ENCODE measurements at regions not wholly inside any gene's neighbourhood (a gene's known extent, or its start where the extent isn't known, plus 50 kb on each side); places are given as distances from the start of the nearest gene placed in this dataset.

GRCh38 chr3:170740726-170741591 is 129.0 kb downstream of the RPL22L1 start:
- H3K4me1 Mint-ChIP-seq, result no peaks in the 10 kb centered on the region
- no peaks in the 10 kb centered on the region for H3K9me3 ChIP-seq (ENCODE audit: control extremely low read depth in 1 of 3, control insufficient read depth in 2 of 3, insufficient read depth in 1 of 3, low read length in 2 of 3)
- H3K36me3 ChIP-seq (replicated peaks in 1 of 2; ENCODE audit: control extremely low read depth in 1 of 2, control insufficient read depth in 1 of 2, extremely low read depth in 1 of 2, insufficient read depth in 2 of 2, low read length in 1 of 2), result no peaks in the 10 kb centered on the region
- ATAC-seq (ENCODE audit: low read depth) (no peak), DNase-seq (no peak)
- ChIA-PET CTCF (no interaction called here), POLR2A (no interaction called here)
- peaks cover 3% of the 10 kb centered on the region for H3K27me3 Mint-ChIP-seq
- no peak overlapping the region for H3K27ac ChIP-seq (ENCODE audit: low read length in 2 of 2)
- no peak overlapping the region for H3K4me2 ChIP-seq (replicated peaks; ENCODE audit: low read depth, low read length, poor library complexity, severe bottlenecking)
- H3K4me3 Mint-ChIP-seq, result no peak overlapping the region
- intact Hi-C loops (cut with micrococcal nuclease), result no loop called here
- no peaks in the 10 kb centered on the region for H4K20me1 ChIP-seq (ENCODE audit: control insufficient read depth, insufficient read depth, low read length, poor library complexity, severe bottlenecking)
- WGBS (ENCODE audit: insufficient coverage), result 90% methylated on average over 1 of the region's 10 CpGs
- H3K9ac ChIP-seq (ENCODE audit: low read length), result no peak overlapping the region
- no peaks in the 10 kb centered on the region for H3K79me2 ChIP-seq (ENCODE audit: control insufficient read depth, insufficient read depth, low read length)
- H3K4me3 ChIP-seq (ENCODE audit: control extremely low read depth in 1 of 5, extremely low read depth in 1 of 5, insufficient read depth in 1 of 5, low read depth in 2 of 5, low read length in 4 of 5), result no peak overlapping the region
- H3K27ac Mint-ChIP-seq, result no peak overlapping the region
- no peak overlapping the region for H2AFZ ChIP-seq (ENCODE audit: insufficient read depth, low read depth, low read length, poor library complexity, severe bottlenecking)
- TF ChIP-seq CTCF (IDR thresholded peaks at IDR 0.05), result no peak
- no peak for TF ChIP-seq EZH2 (IDR thresholded peaks at IDR 0.05; ENCODE audit: borderline replicate concordance, insufficient read depth, low read depth, low read length, poor library complexity, severe bottlenecking)
- H3K9me3 Mint-ChIP-seq (ENCODE audit: insufficient read depth), result no peaks in the 10 kb centered on the region
- no peaks in the 10 kb centered on the region for H3K4me1 ChIP-seq (ENCODE audit: control insufficient read depth in 2 of 2, insufficient read depth in 2 of 2, low read length in 2 of 2)
- peaks cover 0 to 4% (median 0%) of the 10 kb centered on the region in 4 experiments for H3K27me3 ChIP-seq (replicated peaks in 1 of 4; ENCODE audit: control extremely low read depth in 1 of 4, control insufficient read depth in 3 of 4, insufficient read depth in 4 of 4, low read length in 3 of 4)

- H3K9ac ChIP-seq (ENCODE audit: low read length), result no peak overlapping the region
- H3K9me3 ChIP-seq (ENCODE audit: control extremely low read depth in 1 of 3, control insufficient read depth in 2 of 3, insufficient read depth in 1 of 3, low read length in 2 of 3), result peaks cover 0 to 1% (median 0%) of the 10 kb centered on the region in 3 donors
- intact Hi-C loops (cut with micrococcal nuclease), result no loop called here
- Mint-ChIP-seq H3K27me3 (peaks cover 5% of the 10 kb centered on the region), H3K27ac (no peak overlapping the region), H3K4me3 (no peak overlapping the region), H3K9me3 (ENCODE audit: insufficient read depth) (no peaks in the 10 kb centered on the region), H3K4me1 (no peaks in the 10 kb centered on the region)
- no peak overlapping the region for H3K4me2 ChIP-seq (replicated peaks; ENCODE audit: low read depth, low read length, poor library complexity, severe bottlenecking)
- H4K20me1 ChIP-seq (ENCODE audit: control insufficient read depth, insufficient read depth, low read length, poor library complexity, severe bottlenecking), result no peaks in the 10 kb centered on the region
- WGBS (ENCODE audit: insufficient coverage), result no CpG with 5 or more reads among the region's 3 CpGs
- no peak overlapping the region for H3K27ac ChIP-seq (ENCODE audit: low read length in 2 of 2)
- no peak for DNase-seq
- H3K4me1 ChIP-seq (ENCODE audit: control insufficient read depth in 2 of 2, insufficient read depth in 2 of 2, low read length in 2 of 2), result no peaks in the 10 kb centered on the region
- no peak for ATAC-seq (ENCODE audit: low read depth)
- ChIA-PET POLR2A (no interaction called here), CTCF (no interaction called here)
- H3K27me3 ChIP-seq (replicated peaks in 1 of 4; ENCODE audit: control extremely low read depth in 1 of 4, control insufficient read depth in 3 of 4, insufficient read depth in 4 of 4, low read length in 3 of 4), result peaks cover 0 to 3% (median under 1%) of the 10 kb centered on the region in 4 experiments
- H3K36me3 ChIP-seq (replicated peaks in 1 of 2; ENCODE audit: control extremely low read depth in 1 of 2, control insufficient read depth in 1 of 2, extremely low read depth in 1 of 2, insufficient read depth in 2 of 2, low read length in 1 of 2), result no peaks in the 10 kb centered on the region
- TF ChIP-seq CTCF (IDR thresholded peaks at IDR 0.05) (no peak), EZH2 (IDR thresholded peaks at IDR 0.05; ENCODE audit: borderline replicate concordance, insufficient read depth, low read depth, low read length, poor library complexity, severe bottlenecking) (no peak)
- no peak overlapping the region for H3K4me3 ChIP-seq (ENCODE audit: control extremely low read depth in 1 of 5, extremely low read depth in 1 of 5, insufficient read depth in 1 of 5, low read depth in 2 of 5, low read length in 4 of 5)
- no peak overlapping the region for H2AFZ ChIP-seq (ENCODE audit: insufficient read depth, low read depth, low read length, poor library complexity, severe bottlenecking)
- H3K79me2 ChIP-seq (ENCODE audit: control insufficient read depth, insufficient read depth, low read length), result no peaks in the 10 kb centered on the region
These were observed 129.7 kb downstream of the RPL22L1 start for GRCh38 chr3:170740285-170740684.
